Lower lobe of right lung (tissue), 2 donors: ENCODE measurements at regions not wholly inside any gene's neighbourhood (a gene's known extent, or its start where the extent isn't known, plus 50 kb on each side); places are given as distances from the start of the nearest gene placed in this dataset.

Experiments
- ATAC-seq, 2 donors: fragments of 200-7000 bp; cut with Tn5 transposase; one replicate each; pipeline ENCODE4 v1.9.1; 2020 to 2022; ENCODE audit warnings: mild to moderate bottlenecking in 2 of 2, moderate library complexity in 2 of 2
- DNase-seq: peaks from one replicate; pipeline ENCODE4 v3.0.0-alpha.2; 2020
- H3K27ac ChIP-seq: fragments of 200-600 bp; one replicate; pipeline ENCODE4 v1.8.0; 2022
- H3K27me3 ChIP-seq: fragments of 200-600 bp; one replicate; pipeline ENCODE4 v1.8.0; 2022; ENCODE audit warnings: low read depth
- H3K36me3 ChIP-seq: fragments of 200-600 bp; one replicate; pipeline ENCODE4 v1.8.0; 2022; ENCODE audit warnings: mild to moderate bottlenecking
- H3K4me1 ChIP-seq: fragments of 200-600 bp; one replicate; pipeline ENCODE4 v1.8.0; 2022
- H3K4me3 ChIP-seq: fragments of 200-600 bp; one replicate; pipeline ENCODE4 v1.8.0; 2022; ENCODE audit warnings: mild to moderate bottlenecking
- H3K9me3 ChIP-seq: fragments of 200-600 bp; one replicate; pipeline ENCODE4 v1.8.0; 2022
- intact Hi-C: fragments of 100-400 bp; cut with DNase I; formaldehyde crosslinking; loops from one replicate; pipeline ENCODE4 v1.11.0; 2022
- TF ChIP-seq, protein P1 (sequence below): fragments of 200-600 bp; IDR thresholded peaks from one replicate; pipeline ENCODE4 v1.8.0; 2022; ENCODE audit warnings: antibody characterized with exemption, mild to moderate bottlenecking
- donor health status: DM: no; HTN: yes; CAD: no; lungs with severe emphysema.

GRCh38 chr5:117055517-117055916 lies 480.9 kb upstream of the SEMA6A start:
- H3K27ac ChIP-seq, result no peak overlapping the region
- DNase-seq (no peak), ATAC-seq (no peak)
- intact Hi-C loops, result no loop called here
- no peaks in the 10 kb centered on the region for H3K9me3 ChIP-seq
- no peak overlapping the region for H3K4me3 ChIP-seq
- H3K27me3 ChIP-seq, result no peaks in the 10 kb centered on the region
- H3K4me1 ChIP-seq, result no peaks in the 10 kb centered on the region
- H3K36me3 ChIP-seq, result no peaks in the 10 kb centered on the region
- TF ChIP-seq, protein P1, sequence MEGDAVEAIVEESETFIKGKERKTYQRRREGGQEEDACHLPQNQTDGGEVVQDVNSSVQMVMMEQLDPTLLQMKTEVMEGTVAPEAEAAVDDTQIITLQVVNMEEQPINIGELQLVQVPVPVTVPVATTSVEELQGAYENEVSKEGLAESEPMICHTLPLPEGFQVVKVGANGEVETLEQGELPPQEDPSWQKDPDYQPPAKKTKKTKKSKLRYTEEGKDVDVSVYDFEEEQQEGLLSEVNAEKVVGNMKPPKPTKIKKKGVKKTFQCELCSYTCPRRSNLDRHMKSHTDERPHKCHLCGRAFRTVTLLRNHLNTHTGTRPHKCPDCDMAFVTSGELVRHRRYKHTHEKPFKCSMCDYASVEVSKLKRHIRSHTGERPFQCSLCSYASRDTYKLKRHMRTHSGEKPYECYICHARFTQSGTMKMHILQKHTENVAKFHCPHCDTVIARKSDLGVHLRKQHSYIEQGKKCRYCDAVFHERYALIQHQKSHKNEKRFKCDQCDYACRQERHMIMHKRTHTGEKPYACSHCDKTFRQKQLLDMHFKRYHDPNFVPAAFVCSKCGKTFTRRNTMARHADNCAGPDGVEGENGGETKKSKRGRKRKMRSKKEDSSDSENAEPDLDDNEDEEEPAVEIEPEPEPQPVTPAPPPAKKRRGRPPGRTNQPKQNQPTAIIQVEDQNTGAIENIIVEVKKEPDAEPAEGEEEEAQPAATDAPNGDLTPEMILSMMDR, result no peak

- TF ChIP-seq, protein P1, result no peak
- H3K27ac ChIP-seq, result no peak overlapping the region
- no peak overlapping the region for H3K4me3 ChIP-seq
- intact Hi-C loops, result no loop called here
- H3K9me3 ChIP-seq, result no peaks in the 10 kb centered on the region
- H3K27me3 ChIP-seq, result no peaks in the 10 kb centered on the region
- H3K4me1 ChIP-seq, result no peaks in the 10 kb centered on the region
- ATAC-seq (no peak), DNase-seq (no peak)
- H3K36me3 ChIP-seq, result no peaks in the 10 kb centered on the region
These were observed 480.3 kb upstream of the SEMA6A start for GRCh38 chr5:117054911-117055310.

GRCh38 chr5:117054141-117054540 lies 479.5 kb upstream of the SEMA6A start:
- TF ChIP-seq, protein P1, result no peak
- Histone ChIP-seq H3K27me3 (no peaks in the 10 kb centered on the region), H3K36me3 (no peaks in the 10 kb centered on the region), H3K4me3 (no peak overlapping the region), H3K27ac (no peak overlapping the region), H3K4me1 (no peaks in the 10 kb centered on the region), H3K9me3 (no peaks in the 10 kb centered on the region)
- ATAC-seq (no peak), DNase-seq (no peak)
- intact Hi-C loops, result no loop called here

- Histone ChIP-seq H3K27me3 (no peaks in the 10 kb centered on the region), H3K4me1 (no peaks in the 10 kb centered on the region), H3K9me3 (no peaks in the 10 kb centered on the region), H3K4me3 (no peak overlapping the region), H3K36me3 (no peaks in the 10 kb centered on the region), H3K27ac (no peak overlapping the region)
- DNase-seq (no peak), ATAC-seq (no peak)
- TF ChIP-seq, protein P1, result no peak
- intact Hi-C loops, result no loop called here
These were observed 467.4 kb upstream of the SEMA6A start for GRCh38 chr5:117041926-117042595.

- Histone ChIP-seq H3K4me1 (no peaks in the 10 kb centered on the region), H3K4me3 (no peak overlapping the region), H3K27me3 (no peaks in the 10 kb centered on the region), H3K27ac (no peak overlapping the region), H3K36me3 (no peaks in the 10 kb centered on the region), H3K9me3 (no peaks in the 10 kb centered on the region)
- TF ChIP-seq, protein P1, result no peak
- DNase-seq, result no peak
- intact Hi-C loops, result no loop called here
- ATAC-seq, result no peak
These were observed 464.4 kb upstream of the SEMA6A start for GRCh38 chr5:117039035-117039434.
